NCI-H510A treated with DMSO at 0.1 percent for 48 hours (cell line): ENCODE measurements at regions not wholly inside any gene's neighbourhood (a gene's known extent, or its start where the extent isn't known, plus 50 kb on each side); places are given as distances from the start of the nearest gene placed in this dataset.
"Not testable (repeated sequence)": the region's sequence is repeated elsewhere in the genome, so short reads cannot be mapped to it uniquely, and the experiment has no call there.

Experiments used
- DNase-seq: peaks from one replicate; lab custom pipeline; 2025; lab: John Stamatoyannopoulos, UW

DNA sequence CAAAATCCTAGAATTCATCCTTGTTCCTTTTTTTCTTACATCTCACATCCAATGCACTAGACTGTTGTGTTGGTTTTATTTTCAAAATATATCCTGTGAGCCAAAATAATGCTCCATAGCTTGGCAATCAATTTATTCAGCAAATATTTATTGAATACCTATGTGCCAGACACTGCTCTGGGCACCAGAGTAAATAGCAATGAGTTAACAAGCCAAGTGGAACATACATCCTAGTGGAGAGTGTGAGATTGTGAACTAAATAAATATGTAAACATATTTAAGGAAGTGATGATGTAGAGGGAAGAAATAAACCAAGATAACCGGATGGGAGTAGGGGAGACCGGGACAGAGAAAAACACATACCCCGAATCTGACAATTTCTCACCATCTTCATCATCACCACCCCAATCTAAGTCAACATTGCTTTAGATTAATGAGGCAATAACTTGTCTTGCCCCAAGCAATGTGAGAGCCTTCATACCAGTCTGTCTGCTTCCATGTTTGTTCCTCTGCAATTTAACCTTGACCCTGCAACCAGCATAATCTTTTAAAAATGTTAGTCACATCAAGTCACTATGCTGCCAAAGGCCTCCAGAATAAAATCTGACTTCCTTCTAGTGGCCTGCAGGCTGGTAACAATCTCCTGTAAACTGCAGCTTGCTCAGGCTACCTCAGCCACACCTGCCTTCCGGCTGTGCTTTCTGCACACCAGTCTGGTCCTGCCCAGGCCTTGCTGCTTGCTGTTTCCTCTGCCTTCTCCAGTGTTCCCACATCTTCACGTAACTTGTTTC, 199.2 kb downstream of the DLEU7 start:
- no peak for DNase-seq

GRCh38 chr13:50645092-50645491, 198.4 kb downstream of the DLEU7 start:
- no peak for DNase-seq

- DNase-seq, result no peak
Measured at GRCh38 chr13:50646070-50646469, 197.4 kb downstream of the DLEU7 start.

DNA sequence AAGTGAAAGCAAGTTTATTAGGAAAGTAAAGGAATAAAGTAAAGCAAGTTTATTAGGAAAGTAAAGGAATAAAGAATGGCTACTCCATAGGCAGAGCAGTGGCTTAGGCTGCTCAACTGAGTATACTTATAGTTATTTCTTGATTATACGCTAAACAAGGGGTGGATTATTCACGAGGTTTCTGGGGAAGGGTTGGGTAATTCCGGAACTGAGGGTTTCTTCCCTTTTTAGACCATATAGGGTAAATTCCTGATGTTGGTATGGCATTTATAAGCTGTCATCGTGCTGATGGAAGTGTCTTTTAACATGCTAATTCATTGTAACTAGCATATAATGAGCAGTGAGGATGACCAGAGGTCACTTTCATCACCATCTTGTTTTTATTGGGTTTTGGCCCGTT, 194.3 kb downstream of the DLEU7 start:
- DNase-seq, result no peak

DNA sequence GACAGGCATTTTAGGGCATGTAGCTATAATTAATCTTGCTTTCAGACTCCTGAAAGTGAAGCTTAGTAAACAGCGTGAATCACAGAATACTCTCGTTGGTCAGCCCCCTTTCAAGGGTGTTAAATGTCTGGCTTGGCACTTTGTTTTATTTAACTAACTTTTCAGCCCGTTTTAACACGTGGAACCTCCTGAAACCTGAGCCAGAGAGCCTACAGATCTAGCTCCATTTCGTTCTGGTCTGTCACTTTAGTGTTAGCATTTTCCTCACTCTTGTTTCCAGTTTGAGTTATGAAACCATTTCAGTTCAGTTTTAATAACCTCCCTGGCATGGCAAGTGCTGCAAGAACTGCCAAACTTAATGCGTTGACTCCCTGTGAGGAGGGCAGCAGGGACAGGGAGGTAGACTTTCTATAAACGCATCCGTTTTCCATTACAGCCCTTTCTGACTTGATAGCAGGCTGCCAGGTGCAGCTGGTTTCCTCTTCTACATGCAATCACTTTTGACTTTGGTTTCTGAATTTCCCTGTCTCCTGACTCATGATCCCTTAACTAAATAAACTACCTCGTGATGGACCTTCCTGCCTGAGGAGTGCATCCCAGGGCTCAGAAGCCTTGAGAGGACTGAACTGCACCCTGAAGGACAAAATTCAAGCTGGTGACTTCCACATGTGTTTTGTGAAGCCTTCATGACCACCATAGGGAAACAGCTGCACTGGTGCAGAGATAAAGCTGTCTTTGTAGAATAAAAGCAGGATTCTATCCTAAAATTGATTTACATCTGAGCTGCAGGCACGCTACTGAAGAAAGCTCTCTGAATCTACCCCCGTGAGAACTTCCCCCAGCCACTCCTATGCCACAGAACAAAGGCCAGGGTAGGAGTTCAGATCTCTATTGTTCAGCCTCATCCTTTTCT, 192.6 kb downstream of the DLEU7 start:
- DNase-seq, result peak; percentile 52

- no peak for DNase-seq
Measured at GRCh38 chr13:50651922-50652321, 191.6 kb downstream of the DLEU7 start.

DNA sequence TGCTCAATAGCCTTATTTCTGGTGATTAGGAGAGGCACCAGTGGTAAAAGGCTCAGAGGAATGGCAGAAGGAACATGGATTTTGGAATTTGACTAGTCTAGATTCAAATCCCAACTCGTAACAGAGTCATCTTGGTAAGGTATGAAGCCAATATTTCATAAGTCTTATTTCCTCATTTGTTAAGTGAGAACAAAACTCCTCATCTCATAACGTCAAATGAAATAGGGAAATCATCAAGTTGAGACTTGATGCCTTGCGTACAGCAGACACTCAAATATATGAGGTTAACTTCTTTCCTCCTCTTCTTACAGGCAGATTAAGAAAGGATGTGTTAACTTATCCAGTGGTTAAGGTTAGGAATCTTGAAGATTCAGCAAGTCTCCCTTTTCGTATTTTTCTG, 189.2 kb downstream of the DLEU7 start:
- no peak for DNase-seq

DNA sequence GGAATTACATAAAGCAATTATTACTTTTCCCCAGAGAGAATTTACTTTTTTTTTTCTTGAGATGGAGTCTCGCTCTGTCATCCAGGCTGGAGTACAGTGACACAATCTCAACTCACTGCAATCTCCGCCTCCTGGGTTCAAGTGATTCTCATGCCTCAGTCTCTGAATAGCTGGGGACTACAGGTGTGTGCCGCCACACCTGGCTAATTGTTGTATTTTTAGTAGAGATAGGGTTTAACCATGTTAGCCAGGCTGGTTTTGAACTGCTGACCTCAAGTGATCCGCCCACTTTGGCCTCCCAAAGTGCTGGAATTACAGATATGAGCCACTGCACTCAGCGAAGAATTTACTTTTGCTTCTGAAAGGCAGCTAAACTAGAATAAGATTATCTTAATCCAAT, 181.6 kb downstream of the DLEU7 start:
- not testable (repeated sequence) for DNase-seq

- no peak for DNase-seq
Measured at GRCh38 chr13:50664951-50665350, 178.5 kb downstream of the DLEU7 start.

GRCh38 chr13:50668049-50668448, 175.4 kb downstream of the DLEU7 start:
- no peak for DNase-seq

- no peak for DNase-seq
Measured at GRCh38 chr13:50668691-50669271, 174.7 kb downstream of the DLEU7 start.

DNA sequence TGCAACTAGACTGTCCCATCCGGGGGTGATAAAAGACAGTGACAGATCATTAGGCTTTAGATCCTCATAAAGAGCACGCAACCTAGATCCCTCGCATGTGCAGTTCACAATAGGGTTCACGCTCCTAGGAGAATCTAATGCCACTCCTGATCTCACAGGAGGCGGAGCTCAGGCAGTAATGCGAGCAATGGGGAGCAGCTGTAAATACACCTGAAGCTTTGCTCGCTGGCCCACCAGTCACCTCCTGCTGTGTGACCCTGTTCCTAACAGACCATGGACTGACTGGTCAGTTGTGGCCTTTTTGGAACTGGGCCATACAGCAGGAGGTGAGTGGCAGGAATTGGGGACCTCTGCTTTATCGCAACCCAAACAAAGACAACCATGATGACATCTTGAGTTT, 173.2 kb downstream of the DLEU7 start:
- DNase-seq, result no peak

GRCh38 chr13:50670847-50671496, 172.5 kb downstream of the DLEU7 start:
- no peak for DNase-seq

GRCh38 chr13:50671497-50671850, 172.0 kb downstream of the DLEU7 start:
- no peak for DNase-seq

- no peak for DNase-seq
Measured at GRCh38 chr13:50672025-50672424, 171.5 kb downstream of the DLEU7 start.

- DNase-seq, result no peak
Measured at GRCh38 chr13:50675651-50676050, 167.8 kb downstream of the DLEU7 start.

DNA sequence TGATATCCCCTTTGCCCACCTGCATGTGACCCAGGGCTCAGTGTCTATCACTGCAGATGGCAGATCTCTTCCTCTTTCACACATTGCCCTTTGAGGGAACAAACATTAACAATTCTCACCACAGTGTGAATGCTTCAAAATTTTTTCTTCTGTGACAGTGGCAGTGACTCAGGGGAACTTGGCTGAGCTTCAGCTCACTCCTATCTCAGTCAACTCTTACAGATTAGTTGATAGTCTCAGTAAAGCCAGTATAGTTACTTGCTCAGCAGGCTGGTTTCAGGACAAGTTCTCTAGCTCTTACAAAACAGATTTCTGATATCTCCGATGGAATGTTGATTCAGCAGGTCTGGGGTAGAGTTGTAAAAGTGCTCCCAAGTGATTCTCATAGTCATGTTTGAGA, 166.9 kb downstream of the DLEU7 start:
- DNase-seq, result no peak

- DNase-seq, result peak; percentile 35
Measured at GRCh38 chr13:50677258-50677657, 166.2 kb downstream of the DLEU7 start.

GRCh38 chr13:50677687-50678463, 165.6 kb downstream of the DLEU7 start:
- no peak for DNase-seq

DNA sequence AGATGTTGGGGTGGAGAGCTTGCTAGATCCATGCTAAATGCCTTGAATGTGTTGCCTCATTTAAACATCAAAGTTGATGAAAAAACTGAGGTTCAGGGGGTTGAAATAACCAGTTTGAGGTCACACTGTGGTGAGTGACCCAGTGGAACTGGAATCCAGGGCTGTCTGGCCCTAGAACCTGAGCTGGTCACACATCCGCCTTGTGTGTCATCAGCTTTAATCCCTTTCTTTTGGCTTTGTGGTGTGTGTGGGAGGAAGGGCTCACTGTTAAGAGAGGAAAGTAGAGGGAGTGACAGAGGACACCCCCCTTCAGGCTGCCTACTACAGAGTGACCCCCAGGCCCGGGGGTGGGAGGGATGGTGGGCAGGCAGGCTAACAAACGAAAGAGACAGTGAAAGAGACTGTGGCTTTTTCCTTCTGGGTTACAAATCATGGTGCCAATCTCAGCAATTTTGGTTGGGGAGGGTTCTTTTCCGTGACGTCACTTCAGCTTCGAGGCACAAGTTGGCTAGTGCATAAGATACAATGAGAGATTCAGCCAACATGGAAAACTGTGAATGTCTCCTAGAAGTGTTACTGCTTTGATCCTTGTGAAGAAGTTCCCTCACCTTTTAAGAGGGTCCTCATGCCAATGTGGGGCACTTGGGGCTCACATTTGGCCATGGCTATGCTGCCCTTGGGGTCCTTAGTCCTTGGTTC, 164.9 kb downstream of the DLEU7 start:
- no peak for DNase-seq

DNA sequence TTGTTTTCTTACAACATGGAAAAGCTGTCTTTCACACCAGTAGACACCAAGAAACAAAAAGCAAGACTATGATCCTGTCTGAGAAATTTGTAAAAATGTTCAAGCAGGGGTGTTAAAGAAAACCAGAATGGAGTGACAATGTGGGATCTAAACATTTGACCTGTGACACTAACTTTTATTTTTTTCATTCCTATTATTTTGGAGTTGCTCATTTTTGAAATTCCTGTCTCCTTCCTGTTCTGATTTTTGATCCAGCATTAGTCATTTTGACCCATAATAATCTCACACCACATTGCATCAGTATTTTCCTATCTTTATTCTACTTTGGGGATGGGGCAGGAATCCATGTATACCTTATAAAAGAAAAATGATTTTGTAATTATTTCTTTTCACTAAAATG, 164.2 kb downstream of the DLEU7 start:
- DNase-seq, result no peak
